GM19025 (cell line): ENCODE measurements at regions not wholly inside any gene's neighbourhood (a gene's known extent, or its start where the extent isn't known, plus 50 kb on each side); places are given as distances from the start of the nearest gene placed in this dataset.
"Not testable (repeated sequence)": the region's sequence is repeated elsewhere in the genome, so short reads cannot be mapped to it uniquely, and the experiment has no call there.

ENCODE experiments used
- ATAC-seq: cut with Tn5 transposase; IDR thresholded peaks from one replicate; pipeline ENCODE4 v1.9.1; 2021; ENCODE audit warnings: mild to moderate bottlenecking, low read depth, moderate library complexity; ENCODE audit not compliant: unreplicated experiment

GRCh38 chr17:51482248-51482647 is 221.9 kb downstream of the UTP18 start:
- not testable (repeated sequence) for ATAC-seq

GRCh38 chr17:51486091-51486490 is 225.7 kb downstream of the UTP18 start:
- no peak for ATAC-seq

GRCh38 chr17:51486885-51487520 is 226.7 kb downstream of the UTP18 start:
- ATAC-seq, result no peak

- no peak for ATAC-seq
These were observed 227.6 kb downstream of the UTP18 start for GRCh38 chr17:51487947-51488346.

- ATAC-seq, result no peak
These were observed 231.1 kb downstream of the UTP18 start for GRCh38 chr17:51491416-51491815.

GRCh38 chr17:51493206-51493605 is 232.9 kb downstream of the UTP18 start:
- ATAC-seq, result no peak

- no peak for ATAC-seq
These were observed 236.0 kb downstream of the UTP18 start for GRCh38 chr17:51496378-51496777.

GRCh38 chr17:51499897-51500296 is 239.6 kb downstream of the UTP18 start:
- no peak for ATAC-seq

GRCh38 chr17:51500454-51500853 is 240.1 kb downstream of the UTP18 start:
- no peak for ATAC-seq

- ATAC-seq, result no peak
These were observed 245.1 kb downstream of the UTP18 start for GRCh38 chr17:51505450-51505849.

GRCh38 chr17:51507444-51507843 is 247.1 kb downstream of the UTP18 start:
- ATAC-seq, result no peak

- no peak for ATAC-seq
These were observed 247.7 kb downstream of the UTP18 start for GRCh38 chr17:51508048-51508447.

GRCh38 chr17:51510940-51511339 is 250.6 kb downstream of the UTP18 start:
- no peak for ATAC-seq

GRCh38 chr17:51512220-51512907 is 252.0 kb downstream of the UTP18 start:
- no peak for ATAC-seq

- ATAC-seq, result no peak
These were observed 256.6 kb downstream of the UTP18 start for GRCh38 chr17:51516924-51517323.

GRCh38 chr17:51524524-51524923 is 264.2 kb downstream of the UTP18 start:
- no peak for ATAC-seq

GRCh38 chr17:51526507-51526906 is 266.2 kb downstream of the UTP18 start:
- no peak for ATAC-seq

GRCh38 chr17:51527225-51527982 is 267.1 kb downstream of the UTP18 start:
- no peak for ATAC-seq

GRCh38 chr17:51528111-51528510 is 267.8 kb downstream of the UTP18 start:
- no peak for ATAC-seq

- no peak for ATAC-seq
These were observed 272.9 kb downstream of the UTP18 start for GRCh38 chr17:51533219-51533618.

GRCh38 chr17:51533821-51534220 is 273.5 kb downstream of the UTP18 start:
- no peak for ATAC-seq

GRCh38 chr17:51536627-51537026 is 276.3 kb downstream of the UTP18 start:
- no peak for ATAC-seq
